ENCODE measurements at regions not wholly inside any gene's neighbourhood (a gene's known extent, or its start where the extent isn't known, plus 50 kb on each side); places are given as distances from the start of the nearest gene placed in this dataset.

DNA sequence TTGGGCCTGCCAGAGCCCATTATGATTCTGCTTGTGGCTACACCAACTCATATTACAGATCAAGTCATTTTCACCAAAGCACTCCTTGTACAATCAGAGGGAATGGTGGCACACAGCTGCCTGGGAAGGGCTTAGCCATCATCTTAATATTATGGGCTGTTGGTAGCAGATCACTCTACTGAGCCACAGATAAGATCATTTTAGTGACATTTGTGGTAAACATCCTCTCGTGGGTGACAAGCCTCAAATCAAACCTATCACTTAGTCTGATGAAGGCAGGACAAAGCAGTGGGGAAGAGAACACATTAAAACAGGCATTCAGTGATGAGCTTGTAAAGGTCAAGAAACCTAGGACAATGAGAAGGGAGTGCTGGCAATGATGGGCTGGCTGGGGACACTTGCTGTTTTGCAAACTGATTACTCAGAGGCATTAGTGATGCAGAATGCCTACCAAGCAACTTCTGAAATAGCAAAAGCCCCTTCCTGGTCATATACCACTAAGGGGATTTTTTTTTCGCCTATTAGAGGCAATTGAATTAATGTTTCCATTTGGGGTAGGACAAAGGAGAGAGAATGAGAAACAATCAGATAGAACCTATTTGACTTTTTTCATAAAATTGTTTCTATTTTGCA lies 137.5 kb upstream of the WDR11 start:
- TF ChIP-seq, protein P1, sequence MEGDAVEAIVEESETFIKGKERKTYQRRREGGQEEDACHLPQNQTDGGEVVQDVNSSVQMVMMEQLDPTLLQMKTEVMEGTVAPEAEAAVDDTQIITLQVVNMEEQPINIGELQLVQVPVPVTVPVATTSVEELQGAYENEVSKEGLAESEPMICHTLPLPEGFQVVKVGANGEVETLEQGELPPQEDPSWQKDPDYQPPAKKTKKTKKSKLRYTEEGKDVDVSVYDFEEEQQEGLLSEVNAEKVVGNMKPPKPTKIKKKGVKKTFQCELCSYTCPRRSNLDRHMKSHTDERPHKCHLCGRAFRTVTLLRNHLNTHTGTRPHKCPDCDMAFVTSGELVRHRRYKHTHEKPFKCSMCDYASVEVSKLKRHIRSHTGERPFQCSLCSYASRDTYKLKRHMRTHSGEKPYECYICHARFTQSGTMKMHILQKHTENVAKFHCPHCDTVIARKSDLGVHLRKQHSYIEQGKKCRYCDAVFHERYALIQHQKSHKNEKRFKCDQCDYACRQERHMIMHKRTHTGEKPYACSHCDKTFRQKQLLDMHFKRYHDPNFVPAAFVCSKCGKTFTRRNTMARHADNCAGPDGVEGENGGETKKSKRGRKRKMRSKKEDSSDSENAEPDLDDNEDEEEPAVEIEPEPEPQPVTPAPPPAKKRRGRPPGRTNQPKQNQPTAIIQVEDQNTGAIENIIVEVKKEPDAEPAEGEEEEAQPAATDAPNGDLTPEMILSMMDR (IDR thresholded peaks at IDR 0.05): no peak
- TF ChIP-seq POLR2A (IDR thresholded peaks at IDR 0.05): no peak
- no peak for TF ChIP-seq POLR2AphosphoS5 (IDR thresholded peaks at IDR 0.05)
- no peak for DNase-seq (ENCODE audit: low spot score)
- no peaks in the 10 kb centered on the region for H3K4me1 ChIP-seq (replicated peaks)
- no peak overlapping the region for H3K4me3 ChIP-seq
- no peak overlapping the region for H3K27ac ChIP-seq
- intact Hi-C loops (cut with DNase I): no loop called here
- no peaks in the 10 kb centered on the region for H3K9me3 ChIP-seq
- H3K27me3 ChIP-seq (replicated peaks; ENCODE audit: insufficient read depth): no peaks in the 10 kb centered on the region
- 61% methylated on average over 2 of the region's 2 CpGs for WGBS
- H3K36me3 ChIP-seq: no peaks in the 10 kb centered on the region

DNA sequence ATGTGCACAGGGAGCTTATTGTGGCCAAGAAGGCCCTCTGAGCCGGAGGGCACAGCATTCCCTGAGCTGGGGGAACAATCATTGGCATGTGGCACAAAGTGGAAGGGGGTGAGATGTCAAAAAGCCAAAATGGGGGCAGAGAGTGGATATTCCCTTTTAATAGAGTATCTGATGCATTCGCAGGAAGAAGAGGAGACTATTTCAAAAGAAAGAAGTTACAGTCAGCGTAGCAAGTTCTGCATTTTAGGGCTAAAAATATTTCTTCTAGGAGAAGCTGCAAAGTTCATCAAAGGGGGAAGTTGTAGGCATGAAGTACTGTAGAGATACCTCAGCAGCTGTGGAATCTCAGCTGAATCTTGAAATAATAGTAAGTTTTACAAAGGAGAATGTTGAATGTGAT lies 136.0 kb upstream of the WDR11 start:
- Histone ChIP-seq H3K4me3 (no peak overlapping the region), H3K9me3 (no peaks in the 10 kb centered on the region), H3K4me1 (replicated peaks) (no peaks in the 10 kb centered on the region), H3K27me3 (replicated peaks; ENCODE audit: insufficient read depth) (no peaks in the 10 kb centered on the region), H3K36me3 (no peaks in the 10 kb centered on the region), H3K27ac (no peak overlapping the region)
- no peak for DNase-seq (ENCODE audit: low spot score)
- intact Hi-C loops (cut with DNase I): no loop called here
- no peak for TF ChIP-seq POLR2AphosphoS5 (IDR thresholded peaks at IDR 0.05)
- TF ChIP-seq, protein P1 (IDR thresholded peaks at IDR 0.05): no peak
- no peak for TF ChIP-seq POLR2A (IDR thresholded peaks at IDR 0.05)
- 73% methylated on average over 3 of the region's 3 CpGs for WGBS

DNA sequence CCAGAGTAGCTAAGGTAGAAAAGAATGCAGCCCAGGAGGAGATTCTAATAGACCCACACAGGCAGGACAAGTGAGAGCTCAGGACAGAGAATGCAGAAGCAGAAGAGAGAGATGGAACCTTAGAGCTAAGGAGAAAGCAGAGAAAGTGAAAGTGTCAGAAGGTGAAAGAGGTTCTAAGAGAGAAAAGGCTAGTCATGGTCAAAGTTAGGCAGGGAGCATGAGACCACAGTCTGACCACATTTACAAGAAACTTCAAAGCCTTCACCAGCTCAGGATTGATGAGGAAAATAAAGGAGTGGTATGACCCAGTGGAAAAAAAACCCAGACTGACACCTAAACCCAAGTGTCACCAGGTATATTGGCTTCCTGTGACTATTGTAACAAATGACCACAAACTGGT lies 131.8 kb upstream of the WDR11 start:
- H3K27me3 ChIP-seq (replicated peaks; ENCODE audit: insufficient read depth): no peaks in the 10 kb centered on the region
- TF ChIP-seq, protein P1 (IDR thresholded peaks at IDR 0.05): no peak
- no peak for TF ChIP-seq POLR2AphosphoS5 (IDR thresholded peaks at IDR 0.05)
- TF ChIP-seq POLR2A (IDR thresholded peaks at IDR 0.05): no peak
- intact Hi-C loops (cut with DNase I): no loop called here
- H3K4me1 ChIP-seq (replicated peaks): no peaks in the 10 kb centered on the region
- no peak overlapping the region for H3K27ac ChIP-seq
- no peaks in the 10 kb centered on the region for H3K9me3 ChIP-seq
- no peaks in the 10 kb centered on the region for H3K36me3 ChIP-seq
- no peak overlapping the region for H3K4me3 ChIP-seq
- DNase-seq (ENCODE audit: low spot score): no peak

DNA sequence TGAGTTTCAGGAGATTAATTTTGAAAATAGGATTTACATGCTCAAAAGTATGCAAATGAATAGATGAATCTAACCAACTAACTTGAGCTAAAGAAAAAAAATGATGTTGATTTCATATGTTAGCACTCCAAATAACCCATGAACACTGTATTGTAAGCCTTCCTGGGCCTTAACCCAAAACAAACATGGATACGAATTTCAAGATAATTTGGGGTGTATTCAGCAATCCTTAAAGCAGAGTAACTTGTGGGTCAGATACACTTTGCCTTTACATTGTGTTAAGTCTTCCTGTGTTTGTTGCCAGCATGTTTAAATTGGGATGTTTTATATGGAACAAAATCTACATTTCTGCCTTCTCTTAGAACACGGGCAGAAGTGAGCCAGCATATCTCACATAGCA lies 124.2 kb upstream of the WDR11 start:
- TF ChIP-seq POLR2AphosphoS5 (IDR thresholded peaks at IDR 0.05): no peak
- no peak for TF ChIP-seq POLR2A (IDR thresholded peaks at IDR 0.05)
- TF ChIP-seq, protein P1 (IDR thresholded peaks at IDR 0.05): no peak
- H3K4me3 ChIP-seq: no peak overlapping the region
- no peak overlapping the region for H3K27ac ChIP-seq
- H3K9me3 ChIP-seq: no peaks in the 10 kb centered on the region
- WGBS: 21% methylated on average over 2 of the region's 2 CpGs
- intact Hi-C loops (cut with DNase I): no loop called here
- H3K4me1 ChIP-seq (replicated peaks): no peaks in the 10 kb centered on the region
- no peaks in the 10 kb centered on the region for H3K27me3 ChIP-seq (replicated peaks; ENCODE audit: insufficient read depth)
- DNase-seq (ENCODE audit: low spot score): no peak
- H3K36me3 ChIP-seq: no peaks in the 10 kb centered on the region

DNA sequence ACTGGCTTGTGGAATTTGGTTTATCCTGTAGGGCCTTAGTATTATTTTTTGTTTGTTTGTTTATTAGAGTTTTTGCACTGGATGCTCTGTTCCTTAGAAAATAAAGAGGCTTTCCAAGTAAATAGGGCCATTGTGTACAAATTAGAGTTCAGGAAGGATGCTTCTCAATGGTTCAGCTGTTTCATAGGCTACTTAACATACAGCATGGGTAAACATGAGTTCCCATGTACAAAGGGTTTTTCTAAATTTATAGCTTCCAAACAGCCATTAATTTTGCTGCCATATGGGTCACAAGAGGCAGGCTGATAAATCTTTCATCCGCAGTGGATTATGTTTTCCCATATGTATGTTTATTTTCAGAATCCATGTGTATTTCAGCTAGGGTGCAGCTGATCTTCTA lies 121.6 kb upstream of the WDR11 start:
- H3K36me3 ChIP-seq: no peaks in the 10 kb centered on the region
- 74% methylated on average over 1 of the region's 1 CpG for WGBS
- no peaks in the 10 kb centered on the region for H3K9me3 ChIP-seq
- no peak for DNase-seq (ENCODE audit: low spot score)
- intact Hi-C loops (cut with DNase I): no loop called here
- H3K27ac ChIP-seq: no peak overlapping the region
- no peak overlapping the region for H3K4me3 ChIP-seq
- no peaks in the 10 kb centered on the region for H3K4me1 ChIP-seq (replicated peaks)
- H3K27me3 ChIP-seq (replicated peaks; ENCODE audit: insufficient read depth): no peaks in the 10 kb centered on the region
- TF ChIP-seq, protein P1 (IDR thresholded peaks at IDR 0.05): no peak
- no peak for TF ChIP-seq POLR2A (IDR thresholded peaks at IDR 0.05)
- no peak for TF ChIP-seq POLR2AphosphoS5 (IDR thresholded peaks at IDR 0.05)
